HepG2 (cell line): ENCODE measurements at regions not wholly inside any gene's neighbourhood (a gene's known extent, or its start where the extent isn't known, plus 50 kb on each side); places are given as distances from the start of the nearest gene placed in this dataset.

Experiments
- ATAC-seq: fragments of 200-7000 bp; cut with Tn5 transposase; 3 replicates; pipeline ENCODE4 v1.9.1; 2020; ENCODE audit warnings: mild to moderate bottlenecking, moderate library complexity
- BruUV-seq: library from RNA; stranded (reverse); fragments of 400-500 nt; replicated peaks from 2 replicates; lab custom pipeline; 2021; lab: Mats Ljungman, UMichigan
- CTCF ChIA-PET: fragments of 300-600 bp; formaldehyde crosslinking; extraction: SDS; loops from one replicate; lab custom pipeline; 2021; ENCODE audit warnings: low total read pairs, inconsistent platforms, low intra/inter-chr PET ratio; lab: Yijun Ruan, JAX
- POLR2A ChIA-PET: fragments of 350-600 bp; sonication (Branson Sonifier 250); formaldehyde crosslinking; loops from one replicate; lab custom pipeline; 2020; ENCODE audit warnings: antibody characterized with exemption, inconsistent platforms; lab: Yijun Ruan, JAX
- DNase-seq: peaks from one replicate; pipeline ENCODE4 v3.0.0-alpha.2; 2015; ENCODE audit warnings: low spot score
- FAIRE-seq: peaks from 3 replicates; lab custom pipeline; 2011; peaks lifted over from hg19 to GRCh38; lab: Jason Lieb, UNC
- H2AFZ ChIP-seq: one replicate; pipeline ENCODE4 v1.6.1; 2011; ENCODE audit warnings: low read length, inconsistent platforms
- H3K27ac ChIP-seq: fragments of 300-600 bp; 3 replicates; pipeline ENCODE4 v1.8.0; 2011; ENCODE audit warnings: mixed run types, mild to moderate bottlenecking, mixed read lengths, low read length, inconsistent platforms; ENCODE audit not compliant: insufficient read depth; ENCODE audit errors: extremely low read length
- H3K27me3 ChIP-seq, 2 experiments: fragments of 200-600 bp in 1 of 2; 2 replicates in 1 of 2; 3 replicates in 1 of 2; pipeline versions ENCODE4 v1.6.0 to v1.8.0; 2011; ENCODE audit warnings: low read length in 2 of 2, mild to moderate bottlenecking in 2 of 2, moderate library complexity in 2 of 2, inconsistent platforms in 1 of 2; ENCODE audit not compliant: insufficient read depth in 2 of 2, control insufficient read depth in 1 of 2
- H3K36me3 ChIP-seq, 2 experiments: fragments of 200-600 bp in 1 of 2; replicated peaks in 1 of 2; 2 replicates in 1 of 2; 3 replicates in 1 of 2; pipeline versions ENCODE4 v1.5.1 to v1.8.0; 2011; ENCODE audit warnings: low read length in 2 of 2, inconsistent platforms in 1 of 2; ENCODE audit not compliant: insufficient read depth in 2 of 2, control insufficient read depth in 1 of 2
- H3K4me1 ChIP-seq: 2 replicates; pipeline ENCODE4 v1.5.1; 2012; ENCODE audit warnings: low read length, inconsistent platforms; ENCODE audit not compliant: insufficient read depth
- H3K4me2 ChIP-seq: 2 replicates; pipeline ENCODE4 v1.6.0; 2011; ENCODE audit warnings: low read depth, low read length, inconsistent platforms
- H3K4me3 ChIP-seq, 3 experiments: fragments of 200-600 bp in 1 of 3; sonication (generic), shearing (Covaris generic) in 1 of 3; replicated peaks in 1 of 3; 2 replicates each; pipeline ENCODE4 v1.5.1; 2011 to 2016; ENCODE audit warnings: low read length in 3 of 3, inconsistent platforms in 2 of 3, low read depth in 2 of 3, mild to moderate bottlenecking in 2 of 3, control low read depth in 1 of 3, mixed read lengths in 1 of 3; ENCODE audit not compliant: insufficient read depth in 1 of 3
- H3K79me2 ChIP-seq: one replicate; pipeline ENCODE4 v1.6.1; 2011; ENCODE audit warnings: low read length, inconsistent platforms; ENCODE audit not compliant: insufficient read depth
- H3K9ac ChIP-seq: 2 replicates; pipeline ENCODE4 v1.6.0; 2011; ENCODE audit warnings: mild to moderate bottlenecking, low read depth, low read length, inconsistent platforms; ENCODE audit not compliant: insufficient read depth
- H3K9me3 ChIP-seq: 2 replicates; pipeline ENCODE4 v1.5.1; 2012; ENCODE audit warnings: mild to moderate bottlenecking, low read length
- H4K20me1 ChIP-seq: 2 replicates; pipeline ENCODE4 v1.6.0; 2011; ENCODE audit warnings: inconsistent platforms, mild to moderate bottlenecking, low read length, moderate library complexity; ENCODE audit not compliant: insufficient read depth
- FOXA3 ChIP-seq: IDR thresholded peaks from 2 replicates; pipeline ENCODE4 v1.6.1; 2016; ENCODE audit warnings: missing genetic modification reagents, missing compliant biosample characterization
- GPBP1L1 ChIP-seq: sonication (generic); formaldehyde crosslinking; IDR thresholded peaks from 2 replicates; pipeline ENCODE4 v1.5.0; 2020; ENCODE audit warnings: mild to moderate bottlenecking, missing genetic modification reagents
- MAFF ChIP-seq: IDR thresholded peaks from 2 replicates; pipeline ENCODE4 v1.6.1; 2011; ENCODE audit warnings: low read depth, low read length, improper control_type of control experiment
- MAFK ChIP-seq, 2 experiments: IDR thresholded peaks in 1 of 2; conservative IDR thresholded peaks in 1 of 2; 2 replicates each; pipeline ENCODE4 v1.6.1; 2011; ENCODE audit warnings: improper control_type of control experiment in 2 of 2, low read length in 2 of 2
- MIXL1 ChIP-seq: IDR thresholded peaks from 2 replicates; pipeline ENCODE4 v1.6.1; 2016
- ZBTB21 ChIP-seq: sonication (generic); formaldehyde crosslinking; IDR thresholded peaks from 2 replicates; pipeline ENCODE4 v1.4.0; 2020; ENCODE audit warnings: missing genetic modification reagents
- ZBTB7B ChIP-seq: sonication (generic); formaldehyde crosslinking; IDR thresholded peaks from 2 replicates; pipeline ENCODE4 v1.4.0; 2020; ENCODE audit warnings: missing genetic modification reagents
- WGBS: methylation state at CpG from one replicate; pipeline ENCODE4 v1.1.6; 2017; ENCODE audit warnings: low lambda C conversion rate; 5-methylcytosine and 5-hydroxymethylcytosine counted together
- in situ Hi-C: cut with HindIII; loops from 2 replicates; pipeline ENCODE4 v1.10.0; 2017; ENCODE audit warnings: low pct_unique_long_range_greater_than_20kb; ENCODE audit not compliant: extremely low pct_ligation_motif_present
- intact Hi-C: fragments of 100-400 bp; cut with micrococcal nuclease; formaldehyde crosslinking; loops from one replicate; pipeline ENCODE4 v1.10.0; 2022; ENCODE audit not compliant: unreplicated experiment
- TF ChIP-seq, protein P1 (sequence below): sonication (generic); formaldehyde crosslinking; IDR thresholded peaks from 2 replicates; pipeline ENCODE4 v1.4.0; 2020; ENCODE audit warnings: missing genetic modification reagents; ENCODE audit errors: not compliant biosample characterization

- no peak for TF ChIP-seq ZBTB7B
Measured at GRCh38 chr2:118508282-118508681, 339.2 kb downstream of the EN1 start (continued).

DNA sequence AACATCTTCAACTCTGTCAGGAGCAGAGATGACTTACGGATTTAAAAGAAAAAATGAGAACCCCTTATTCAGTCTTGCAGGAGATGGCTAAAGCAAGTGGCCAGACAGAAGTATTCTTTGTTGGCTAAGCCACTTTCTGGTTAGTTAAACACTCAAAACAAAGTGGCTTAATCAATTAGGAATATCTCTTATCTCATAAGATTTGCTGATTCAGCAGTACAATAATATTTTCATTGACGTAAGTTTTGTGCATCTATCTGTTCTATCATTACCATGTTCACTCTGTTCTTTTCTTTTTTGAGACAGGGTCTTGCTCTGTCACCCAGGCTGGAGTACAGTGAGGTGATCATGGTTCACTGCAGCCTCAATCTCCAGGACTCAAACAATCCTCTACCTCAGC is 342.0 kb downstream of the EN1 start:
- no TSS peak for BruUV-seq
- ChIA-PET CTCF (no interaction called here), POLR2A (no interaction called here)
- no peaks in the 10 kb centered on the region for H3K9me3 ChIP-seq
- H3K4me1 ChIP-seq = no peaks in the 10 kb centered on the region
- no peaks in the 10 kb centered on the region for H4K20me1 ChIP-seq
- DNase-seq (no peak), FAIRE-seq (no peak), ATAC-seq (no peak)
- WGBS = 56% methylated on average over 2 of the region's 2 CpGs
- H3K36me3 ChIP-seq = no peaks in the 10 kb centered on the region
- TF ChIP-seq MAFK (conservative IDR thresholded peaks at IDR 0.05 in 1 of 2, IDR thresholded peaks at IDR 0.05 in 1 of 2; ENCODE audit: low read length in 2 of 2) = peak; percentile 97 to 98
- TF ChIP-seq, protein P1, sequence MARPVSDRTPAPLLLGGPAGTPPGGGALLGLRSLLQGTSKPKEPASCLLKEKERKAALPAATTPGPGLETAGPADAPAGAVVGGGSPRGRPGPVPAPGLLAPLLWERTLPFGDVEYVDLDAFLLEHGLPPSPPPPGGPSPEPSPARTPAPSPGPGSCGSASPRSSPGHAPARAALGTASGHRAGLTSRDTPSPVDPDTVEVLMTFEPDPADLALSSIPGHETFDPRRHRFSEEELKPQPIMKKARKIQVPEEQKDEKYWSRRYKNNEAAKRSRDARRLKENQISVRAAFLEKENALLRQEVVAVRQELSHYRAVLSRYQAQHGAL (CRISPR knock-in tag) = no peak
- no peak for TF ChIP-seq FOXA3
- TF ChIP-seq MAFF = peak; percentile 97
- TF ChIP-seq GPBP1L1 (CRISPR knock-in tag) = no peak
- no peak for TF ChIP-seq MIXL1 (CRISPR knock-in tag)
- TF ChIP-seq ZBTB21 (CRISPR knock-in tag) = no peak
- H3K79me2 ChIP-seq = no peaks in the 10 kb centered on the region
- H3K4me3 ChIP-seq = no peak overlapping the region
- H3K9ac ChIP-seq = no peak overlapping the region
- no peak overlapping the region for H2AFZ ChIP-seq
- no peak overlapping the region for H3K4me2 ChIP-seq
- in situ Hi-C loops (no loop called here), intact Hi-C loops (no loop called here)
- no peaks in the 10 kb centered on the region for H3K27me3 ChIP-seq
- H3K27ac ChIP-seq = no peak overlapping the region
